ENCODE measurements at regions not wholly inside any gene's neighbourhood (a gene's known extent, or its start where the extent isn't known, plus 50 kb on each side); places are given as distances from the start of the nearest gene placed in this dataset.

DNA sequence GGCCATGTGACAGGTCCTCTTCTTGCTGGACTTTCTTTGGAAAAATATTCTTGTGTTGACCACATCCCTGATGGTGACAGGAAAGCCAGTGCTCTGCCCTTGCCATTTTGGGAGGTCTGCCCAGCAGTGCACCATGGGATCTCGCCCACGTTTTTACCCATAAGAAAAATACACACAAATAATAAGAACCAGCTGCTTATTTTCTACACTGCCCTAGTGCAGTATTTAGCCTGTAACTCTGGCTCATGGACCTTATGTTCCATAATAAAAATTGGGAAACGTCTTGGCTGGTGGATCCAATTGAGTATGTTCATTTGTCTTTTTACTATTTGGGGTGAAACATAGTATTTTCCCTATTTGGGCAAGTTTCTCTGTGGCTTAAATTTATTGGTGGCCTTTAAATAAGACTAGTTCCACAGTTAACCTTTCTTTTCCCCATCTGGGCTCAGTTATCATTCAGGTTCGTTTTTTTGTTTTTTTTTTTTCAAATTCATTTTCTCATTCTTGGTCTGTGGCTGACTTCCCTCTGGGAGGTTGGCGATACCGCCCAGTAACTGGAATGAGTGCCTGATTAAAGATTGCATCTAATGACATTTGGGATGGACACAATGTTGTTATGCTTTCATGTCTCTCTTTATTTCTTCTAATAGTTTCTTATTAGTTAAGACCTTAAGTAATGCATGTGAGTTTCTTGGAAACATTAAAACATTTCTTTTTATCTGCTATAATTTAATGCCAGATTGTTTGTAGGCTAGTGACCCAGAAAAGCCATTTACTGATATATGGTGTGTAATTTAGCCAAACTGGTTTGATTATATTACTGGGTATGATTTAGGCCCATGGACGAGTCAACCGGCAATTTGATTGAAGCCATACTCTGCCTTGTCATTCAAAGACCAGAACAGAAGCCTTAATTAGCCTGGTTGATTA lies 163.7 kb downstream of the FGF10 start:
- DNase-seq (ENCODE audit: low read depth) (no peak), FAIRE-seq (no peak)
- TF ChIP-seq, protein P1, sequence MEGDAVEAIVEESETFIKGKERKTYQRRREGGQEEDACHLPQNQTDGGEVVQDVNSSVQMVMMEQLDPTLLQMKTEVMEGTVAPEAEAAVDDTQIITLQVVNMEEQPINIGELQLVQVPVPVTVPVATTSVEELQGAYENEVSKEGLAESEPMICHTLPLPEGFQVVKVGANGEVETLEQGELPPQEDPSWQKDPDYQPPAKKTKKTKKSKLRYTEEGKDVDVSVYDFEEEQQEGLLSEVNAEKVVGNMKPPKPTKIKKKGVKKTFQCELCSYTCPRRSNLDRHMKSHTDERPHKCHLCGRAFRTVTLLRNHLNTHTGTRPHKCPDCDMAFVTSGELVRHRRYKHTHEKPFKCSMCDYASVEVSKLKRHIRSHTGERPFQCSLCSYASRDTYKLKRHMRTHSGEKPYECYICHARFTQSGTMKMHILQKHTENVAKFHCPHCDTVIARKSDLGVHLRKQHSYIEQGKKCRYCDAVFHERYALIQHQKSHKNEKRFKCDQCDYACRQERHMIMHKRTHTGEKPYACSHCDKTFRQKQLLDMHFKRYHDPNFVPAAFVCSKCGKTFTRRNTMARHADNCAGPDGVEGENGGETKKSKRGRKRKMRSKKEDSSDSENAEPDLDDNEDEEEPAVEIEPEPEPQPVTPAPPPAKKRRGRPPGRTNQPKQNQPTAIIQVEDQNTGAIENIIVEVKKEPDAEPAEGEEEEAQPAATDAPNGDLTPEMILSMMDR (IDR thresholded peaks at IDR 0.05; ENCODE audit: insufficient read depth, low read length, severe bottlenecking), result no peak
- Histone ChIP-seq H3K4me3 (ENCODE audit: low read depth, low read length) (no peak overlapping the region), H3K36me3 (ENCODE audit: control insufficient read depth, insufficient read depth, low read length) (no peaks in the 10 kb centered on the region), H3K27me3 (ENCODE audit: control insufficient read depth, insufficient read depth, low read length) (no peaks in the 10 kb centered on the region)

DNA sequence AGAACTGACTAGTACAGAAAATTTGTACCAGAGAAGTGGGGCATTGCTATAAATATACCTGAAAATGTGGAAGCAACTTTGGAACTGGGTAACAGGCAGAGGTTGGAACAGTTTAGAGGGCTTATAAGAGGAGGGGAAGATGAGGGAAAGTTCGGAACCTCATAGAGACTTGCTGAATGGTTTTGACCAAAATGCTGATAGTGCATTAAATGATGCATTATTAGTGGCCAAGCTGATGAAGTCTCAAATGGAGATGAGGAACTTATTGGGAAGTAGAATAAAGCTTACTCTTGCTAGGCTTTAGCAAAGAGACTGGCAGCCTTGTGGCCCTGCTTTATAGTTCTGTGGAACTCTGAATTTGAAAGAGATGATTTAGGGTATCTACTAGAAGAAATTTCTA lies 189.8 kb downstream of the FGF10 start:
- FAIRE-seq (no peak), DNase-seq (ENCODE audit: low read depth) (no peak)
- no peak overlapping the region for H3K4me3 ChIP-seq (ENCODE audit: low read depth, low read length)
- no peaks in the 10 kb centered on the region for H3K36me3 ChIP-seq (ENCODE audit: control insufficient read depth, insufficient read depth, low read length)
- no peaks in the 10 kb centered on the region for H3K27me3 ChIP-seq (ENCODE audit: control insufficient read depth, insufficient read depth, low read length)
- TF ChIP-seq, protein P1 (IDR thresholded peaks at IDR 0.05; ENCODE audit: insufficient read depth, low read length, severe bottlenecking), result no peak

DNA sequence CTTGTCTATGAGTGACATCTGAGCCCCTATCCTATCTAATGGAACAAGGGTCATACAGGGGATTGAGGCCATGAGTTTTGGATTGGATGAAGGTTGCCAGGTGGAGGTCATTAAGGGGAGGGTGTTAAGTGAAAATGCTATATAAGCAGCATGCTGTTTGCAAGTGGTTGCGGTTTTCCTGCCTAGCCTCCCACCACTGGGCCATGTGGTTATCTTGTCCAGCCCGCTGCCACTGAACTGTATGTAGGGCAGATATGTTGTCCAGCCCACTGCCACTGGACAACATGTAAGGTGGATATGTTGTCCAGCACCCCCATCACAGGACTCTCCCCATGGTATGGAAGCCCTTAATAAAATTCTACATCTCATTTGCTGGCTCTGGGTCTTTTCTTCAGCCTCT lies 200.0 kb downstream of the FGF10 start:
- FAIRE-seq, result no peak

GRCh38 chr5:44187973-44188372 lies 201.2 kb downstream of the FGF10 start:
- DNase-seq (ENCODE audit: low read depth), result no peak
- Histone ChIP-seq H3K27me3 (ENCODE audit: control insufficient read depth, insufficient read depth, low read length) (no peaks in the 10 kb centered on the region), H3K36me3 (ENCODE audit: control insufficient read depth, insufficient read depth, low read length) (no peaks in the 10 kb centered on the region), H3K4me3 (ENCODE audit: low read depth, low read length) (no peak overlapping the region)
- no peak for FAIRE-seq
- TF ChIP-seq, protein P1 (IDR thresholded peaks at IDR 0.05; ENCODE audit: insufficient read depth, low read length, severe bottlenecking), result no peak

More for the DNA sequence above, 200.0 kb downstream of the FGF10 start:
- Histone ChIP-seq H3K27me3 (ENCODE audit: control insufficient read depth, insufficient read depth, low read length) (no peaks in the 10 kb centered on the region), H3K36me3 (ENCODE audit: control insufficient read depth, insufficient read depth, low read length) (no peaks in the 10 kb centered on the region), H3K4me3 (ENCODE audit: low read depth, low read length) (no peak overlapping the region)
- DNase-seq (ENCODE audit: low read depth), result no peak
- TF ChIP-seq, protein P1 (IDR thresholded peaks at IDR 0.05; ENCODE audit: insufficient read depth, low read length, severe bottlenecking), result no peak

GRCh38 chr5:44183753-44184152 lies 205.5 kb downstream of the FGF10 start:
- no peak for DNase-seq (ENCODE audit: low read depth)
- Histone ChIP-seq H3K36me3 (ENCODE audit: control insufficient read depth, insufficient read depth, low read length) (no peaks in the 10 kb centered on the region), H3K4me3 (ENCODE audit: low read depth, low read length) (no peak overlapping the region), H3K27me3 (ENCODE audit: control insufficient read depth, insufficient read depth, low read length) (no peaks in the 10 kb centered on the region)
- TF ChIP-seq, protein P1 (IDR thresholded peaks at IDR 0.05; ENCODE audit: insufficient read depth, low read length, severe bottlenecking), result no peak
- no peak for FAIRE-seq
